Right renal pelvis (tissue), 4 donors: ENCODE measurements at regions not wholly inside any gene's neighbourhood (a gene's known extent, or its start where the extent isn't known, plus 50 kb on each side); places are given as distances from the start of the nearest gene placed in this dataset.
"Not testable (repeated sequence)": the region's sequence is repeated elsewhere in the genome, so short reads cannot be mapped to it uniquely, and the experiment has no call there.

Source experiments
- DNase-seq, 4 donors: peaks; one replicate each; pipeline ENCODE4 v3.0.0-alpha.2; 2013; ENCODE audit warnings: low read depth in 4 of 4, low spot score in 3 of 4, missing footprints in 1 of 4

DNA sequence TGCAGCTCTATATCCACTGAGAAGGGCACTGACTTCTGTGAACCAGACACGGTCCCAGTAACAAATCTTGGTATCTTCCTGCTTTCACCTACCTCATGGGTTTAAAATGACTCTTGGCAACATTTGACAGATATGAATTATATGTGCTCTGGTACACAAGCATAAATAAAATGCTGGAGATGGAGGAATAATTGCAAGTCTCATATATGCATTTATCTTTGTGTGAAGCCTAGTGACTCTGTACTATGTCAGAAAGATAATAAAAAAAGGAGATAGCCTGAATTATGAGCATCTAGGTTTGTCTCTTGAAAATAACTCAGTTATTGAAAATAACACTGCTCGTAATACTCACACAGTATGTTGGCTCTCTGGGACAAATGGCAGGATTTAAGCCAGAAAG, 167.1 kb upstream of the CRBN start:
- no peak for DNase-seq

DNA sequence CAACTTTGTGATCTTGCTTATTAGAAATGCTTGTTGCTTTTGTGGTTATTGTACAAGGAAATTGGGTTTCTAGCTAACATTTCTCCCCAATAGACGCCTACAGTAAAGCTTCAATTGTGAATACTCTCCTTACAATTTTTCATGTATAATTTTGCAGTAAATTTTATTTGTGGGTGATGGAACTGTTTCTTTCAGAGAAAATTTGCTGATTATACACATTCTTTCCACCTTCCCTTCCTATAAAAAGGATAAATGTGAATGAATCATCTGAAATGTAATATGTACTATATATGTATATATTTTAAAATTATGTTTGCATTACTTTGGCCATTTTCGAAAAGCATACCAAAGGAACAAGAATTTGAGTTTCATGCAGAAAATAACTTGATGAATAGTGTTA, 162.7 kb upstream of the CRBN start:
- no peak for DNase-seq

GRCh38 chr3:3340965-3341895, 161.7 kb upstream of the CRBN start:
- no peak for DNase-seq

GRCh38 chr3:3340526-3340925, 161.0 kb upstream of the CRBN start:
- no peak for DNase-seq

DNA sequence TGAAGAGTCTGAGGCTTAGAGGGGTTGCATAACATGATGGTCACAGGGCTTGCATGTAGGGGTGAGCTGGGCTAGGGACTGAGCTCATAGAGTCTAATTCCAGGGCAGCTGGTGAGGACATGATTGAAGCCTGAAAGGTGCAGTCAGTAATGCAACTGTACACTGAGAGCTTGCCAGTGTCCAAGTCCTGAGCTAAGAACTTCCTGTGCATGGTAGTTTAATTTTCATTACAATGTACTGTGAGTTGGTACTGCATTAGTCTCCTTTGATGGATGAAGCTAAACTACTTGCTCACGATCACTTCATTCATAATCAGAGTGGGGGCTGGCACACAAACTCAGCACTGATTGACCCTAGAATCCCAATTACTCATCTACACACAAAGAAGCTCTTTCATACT, 156.4 kb upstream of the CRBN start:
- DNase-seq: no peak

- DNase-seq: no peak
Observed at GRCh38 chr3:3334491-3334890, 155.0 kb upstream of the CRBN start.

- DNase-seq: no peak
Observed at GRCh38 chr3:3333571-3333970, 154.1 kb upstream of the CRBN start.

- no peak for DNase-seq
Observed at GRCh38 chr3:3316521-3316920, 137.0 kb upstream of the CRBN start.

DNA sequence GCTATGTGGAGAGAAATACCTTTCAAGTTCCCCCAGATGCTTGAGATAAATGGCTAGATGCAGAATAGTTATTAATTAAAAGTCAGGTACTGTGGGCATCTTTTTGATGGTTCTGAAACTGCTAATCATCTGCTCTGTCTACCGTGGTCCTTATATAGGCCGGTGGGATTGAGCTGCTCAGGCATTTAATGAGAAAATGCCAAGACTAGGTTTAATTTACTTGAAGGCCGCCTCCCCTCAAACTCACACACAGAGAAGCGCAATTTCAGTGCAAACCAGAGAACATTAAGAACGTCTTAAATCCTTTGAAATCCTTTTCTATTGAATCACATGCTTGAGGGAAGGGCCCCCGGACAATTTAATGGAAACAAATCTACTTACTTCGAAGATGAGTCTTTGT, 136.4 kb upstream of the CRBN start:
- DNase-seq: no peak

- no peak for DNase-seq
Observed at GRCh38 chr3:3309887-3310286, 130.4 kb upstream of the CRBN start.

- DNase-seq: no peak
Observed at GRCh38 chr3:3308809-3309208, 129.3 kb upstream of the CRBN start.

DNA sequence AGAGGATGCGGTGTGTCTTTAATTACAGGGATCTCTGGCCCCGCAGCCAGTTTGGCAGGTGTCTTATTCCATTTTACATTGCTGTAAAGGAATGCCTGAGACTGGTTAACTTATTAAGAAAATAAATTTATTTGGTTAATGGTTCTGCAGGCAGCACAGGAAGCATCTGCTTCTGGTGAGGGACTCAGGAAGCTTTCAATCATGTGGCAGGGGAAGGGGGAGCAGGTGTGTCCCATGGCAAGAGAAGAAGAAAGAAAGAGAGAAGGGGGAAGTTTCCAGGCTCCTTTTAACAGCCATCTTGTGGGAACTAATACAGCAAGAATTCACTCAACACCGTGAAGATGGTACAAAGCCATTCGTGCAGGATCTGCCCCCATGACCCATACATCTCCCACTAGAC, 128.0 kb upstream of the CRBN start:
- no peak for DNase-seq

GRCh38 chr3:3305841-3306240, 126.3 kb upstream of the CRBN start:
- DNase-seq: no peak

- no peak for DNase-seq
Observed at GRCh38 chr3:3305084-3305483, 125.6 kb upstream of the CRBN start.

GRCh38 chr3:3303636-3304035, 124.1 kb upstream of the CRBN start:
- DNase-seq: no peak

GRCh38 chr3:3302964-3303363, 123.5 kb upstream of the CRBN start:
- no peak for DNase-seq

- no peak for DNase-seq
Observed at GRCh38 chr3:3301476-3301875, 122.0 kb upstream of the CRBN start.

DNA sequence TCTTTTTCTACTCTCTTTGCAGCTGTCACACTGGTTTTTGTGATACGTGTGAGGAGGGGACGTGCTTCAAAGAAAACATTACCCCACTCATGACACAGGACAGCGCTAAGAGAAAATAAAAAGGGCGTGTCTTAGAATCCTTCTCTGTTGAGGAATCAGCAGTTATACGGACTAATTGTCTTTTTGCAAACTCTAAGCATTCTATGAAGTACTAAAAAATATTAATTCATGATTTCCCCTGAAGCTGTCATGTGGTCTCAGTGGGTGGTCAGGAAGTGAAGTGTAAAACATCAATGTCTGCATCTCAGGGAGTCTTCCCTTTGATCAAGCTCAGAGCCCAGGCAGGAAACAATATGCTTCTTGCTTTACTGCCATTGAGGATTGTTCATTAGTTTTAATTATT, 117.5 kb upstream of the CRBN start:
- no peak for DNase-seq

DNA sequence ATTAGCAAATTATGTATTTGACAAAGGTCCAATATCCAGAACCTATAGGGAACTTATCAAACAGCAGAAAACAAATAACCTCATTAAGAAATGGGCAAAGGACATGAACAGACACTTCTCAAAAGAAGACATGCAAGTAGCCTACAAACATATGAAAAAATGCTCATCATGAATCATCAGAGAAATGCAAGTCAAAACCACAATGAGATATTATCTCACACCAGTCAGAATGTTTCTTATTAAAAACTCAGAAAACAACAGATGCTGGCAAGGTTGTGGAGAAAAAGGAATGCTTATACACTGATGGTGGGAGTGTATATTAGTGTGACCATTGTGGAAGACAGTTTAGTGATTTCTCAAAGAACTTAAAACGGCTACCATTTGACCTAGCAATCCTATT, 116.1 kb upstream of the CRBN start:
- no peak for DNase-seq

- not testable (repeated sequence) for DNase-seq
Observed at GRCh38 chr3:3291756-3292283, 112.3 kb upstream of the CRBN start.

DNA sequence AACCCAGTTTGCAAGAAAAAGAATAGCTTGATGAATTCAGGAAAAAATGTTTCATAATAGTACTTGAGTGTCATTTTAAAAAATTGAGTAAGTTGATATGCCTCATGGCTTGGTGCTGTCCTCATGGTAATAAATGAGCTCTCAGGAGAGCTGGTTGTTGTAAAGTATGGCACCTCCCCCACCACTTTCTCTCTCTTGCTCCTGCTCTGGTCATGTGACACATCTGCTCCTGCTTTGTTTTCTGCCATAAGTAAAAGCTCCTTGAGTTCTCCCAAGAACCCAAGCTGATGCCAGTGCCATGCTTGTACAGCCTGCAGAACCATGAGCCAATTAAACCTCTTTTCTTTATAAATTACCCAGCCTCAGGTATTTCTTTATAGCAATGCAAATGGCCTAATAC, 108.8 kb upstream of the CRBN start:
- no peak for DNase-seq

GRCh38 chr3:3286014-3286413, 106.5 kb upstream of the CRBN start:
- no peak for DNase-seq
